Ishikawa (cell line): ENCODE measurements at regions not wholly inside any gene's neighbourhood (a gene's known extent, or its start where the extent isn't known, plus 50 kb on each side); places are given as distances from the start of the nearest gene placed in this dataset.

ENCODE experiments used
- CEBPB ChIP-seq: IDR thresholded peaks from 2 replicates; pipeline ENCODE4 v1.6.1; 2012
- CREB1 ChIP-seq: IDR thresholded peaks from 2 replicates; pipeline ENCODE4 v1.6.1; 2012; ENCODE audit warnings: low read depth
- EGR1 ChIP-seq: IDR thresholded peaks from 2 replicates; pipeline ENCODE4 v1.6.1; 2012
- EP300 ChIP-seq: IDR thresholded peaks from 2 replicates; pipeline ENCODE4 v1.6.1; 2012; ENCODE audit warnings: borderline replicate concordance
- FOXM1 ChIP-seq: IDR thresholded peaks from 2 replicates; pipeline ENCODE4 v1.6.1; 2012; ENCODE audit warnings: low read depth, borderline replicate concordance
- NFIC ChIP-seq: IDR thresholded peaks from 2 replicates; pipeline ENCODE4 v1.6.1; 2012
- RAD21 ChIP-seq: IDR thresholded peaks from 2 replicates; pipeline ENCODE4 v1.6.1; 2012; ENCODE audit warnings: low read depth
- TAF1 ChIP-seq: IDR thresholded peaks from 2 replicates; pipeline ENCODE4 v1.6.1; 2012; ENCODE audit warnings: low read depth, mild to moderate bottlenecking
- TCF12 ChIP-seq: IDR thresholded peaks from 2 replicates; pipeline ENCODE4 v1.6.1; 2012; ENCODE audit warnings: low read depth
- TEAD4 ChIP-seq: IDR thresholded peaks from 2 replicates; pipeline ENCODE4 v1.6.1; 2012
- USF1 ChIP-seq: IDR thresholded peaks from 2 replicates; pipeline ENCODE4 v1.6.1; 2012
- YY1 ChIP-seq: IDR thresholded peaks from 2 replicates; pipeline ENCODE4 v1.6.1; 2012; ENCODE audit warnings: low read depth
- ZBTB7A ChIP-seq: IDR thresholded peaks from 2 replicates; pipeline ENCODE4 v1.6.1; 2012; ENCODE audit warnings: low read depth
- TF ChIP-seq, protein P1 (sequence below): IDR thresholded peaks from 2 replicates; pipeline ENCODE4 v1.6.1; 2012; ENCODE audit warnings: low read depth, mild to moderate bottlenecking
- TF ChIP-seq, protein P2 (sequence below): IDR thresholded peaks from 2 replicates; pipeline ENCODE4 v1.6.1; 2012

DNA sequence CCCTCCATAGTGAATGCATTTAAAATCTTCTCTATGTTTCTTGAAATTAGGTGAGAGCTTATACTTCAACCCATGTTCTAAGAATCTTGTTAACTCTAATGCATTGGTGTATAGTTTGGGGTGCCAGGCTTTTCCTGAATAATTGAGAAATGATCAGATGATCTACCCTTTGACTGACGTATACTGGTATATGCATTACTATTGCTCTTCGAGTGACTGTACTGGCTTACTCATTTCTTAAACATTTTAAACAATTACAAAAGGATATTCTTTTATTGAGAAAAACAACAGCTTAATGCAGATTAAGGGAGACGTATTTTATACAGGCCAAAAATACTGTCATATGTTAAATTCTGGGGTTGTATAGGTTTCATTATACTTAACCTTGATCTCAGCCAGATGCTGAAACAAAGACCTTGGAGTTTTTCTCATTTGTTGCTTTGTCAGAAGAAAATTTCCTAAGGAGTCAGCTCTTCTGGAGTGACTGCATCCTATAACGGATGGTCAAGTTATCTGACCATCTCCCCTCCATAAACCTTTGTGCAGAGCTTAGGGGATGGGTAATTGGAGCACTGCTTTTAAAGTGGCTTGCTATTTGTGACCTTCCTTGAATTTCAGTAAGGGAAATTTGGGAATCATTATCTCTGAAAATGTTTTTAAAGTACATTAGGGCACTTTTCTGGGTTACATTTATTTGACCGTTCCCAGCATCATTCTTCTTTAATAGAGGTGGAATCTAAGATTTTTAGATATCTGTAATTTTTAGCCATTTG is 507.6 kb downstream of the PCNX1 start:
- no peak for TF ChIP-seq ZBTB7A
- TF ChIP-seq CREB1, result no peak
- TF ChIP-seq, protein P1, sequence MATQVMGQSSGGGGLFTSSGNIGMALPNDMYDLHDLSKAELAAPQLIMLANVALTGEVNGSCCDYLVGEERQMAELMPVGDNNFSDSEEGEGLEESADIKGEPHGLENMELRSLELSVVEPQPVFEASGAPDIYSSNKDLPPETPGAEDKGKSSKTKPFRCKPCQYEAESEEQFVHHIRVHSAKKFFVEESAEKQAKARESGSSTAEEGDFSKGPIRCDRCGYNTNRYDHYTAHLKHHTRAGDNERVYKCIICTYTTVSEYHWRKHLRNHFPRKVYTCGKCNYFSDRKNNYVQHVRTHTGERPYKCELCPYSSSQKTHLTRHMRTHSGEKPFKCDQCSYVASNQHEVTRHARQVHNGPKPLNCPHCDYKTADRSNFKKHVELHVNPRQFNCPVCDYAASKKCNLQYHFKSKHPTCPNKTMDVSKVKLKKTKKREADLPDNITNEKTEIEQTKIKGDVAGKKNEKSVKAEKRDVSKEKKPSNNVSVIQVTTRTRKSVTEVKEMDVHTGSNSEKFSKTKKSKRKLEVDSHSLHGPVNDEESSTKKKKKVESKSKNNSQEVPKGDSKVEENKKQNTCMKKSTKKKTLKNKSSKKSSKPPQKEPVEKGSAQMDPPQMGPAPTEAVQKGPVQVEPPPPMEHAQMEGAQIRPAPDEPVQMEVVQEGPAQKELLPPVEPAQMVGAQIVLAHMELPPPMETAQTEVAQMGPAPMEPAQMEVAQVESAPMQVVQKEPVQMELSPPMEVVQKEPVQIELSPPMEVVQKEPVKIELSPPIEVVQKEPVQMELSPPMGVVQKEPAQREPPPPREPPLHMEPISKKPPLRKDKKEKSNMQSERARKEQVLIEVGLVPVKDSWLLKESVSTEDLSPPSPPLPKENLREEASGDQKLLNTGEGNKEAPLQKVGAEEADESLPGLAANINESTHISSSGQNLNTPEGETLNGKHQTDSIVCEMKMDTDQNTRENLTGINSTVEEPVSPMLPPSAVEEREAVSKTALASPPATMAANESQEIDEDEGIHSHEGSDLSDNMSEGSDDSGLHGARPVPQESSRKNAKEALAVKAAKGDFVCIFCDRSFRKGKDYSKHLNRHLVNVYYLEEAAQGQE, result no peak
- no peak for TF ChIP-seq EP300
- TF ChIP-seq TAF1, result no peak
- no peak for TF ChIP-seq USF1
- no peak for TF ChIP-seq TEAD4
- TF ChIP-seq TCF12, result no peak
- TF ChIP-seq EGR1, result no peak
- TF ChIP-seq YY1, result no peak
- TF ChIP-seq, protein P2, sequence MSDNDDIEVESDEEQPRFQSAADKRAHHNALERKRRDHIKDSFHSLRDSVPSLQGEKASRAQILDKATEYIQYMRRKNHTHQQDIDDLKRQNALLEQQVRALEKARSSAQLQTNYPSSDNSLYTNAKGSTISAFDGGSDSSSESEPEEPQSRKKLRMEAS, result no peak
- no peak for TF ChIP-seq NFIC

DNA sequence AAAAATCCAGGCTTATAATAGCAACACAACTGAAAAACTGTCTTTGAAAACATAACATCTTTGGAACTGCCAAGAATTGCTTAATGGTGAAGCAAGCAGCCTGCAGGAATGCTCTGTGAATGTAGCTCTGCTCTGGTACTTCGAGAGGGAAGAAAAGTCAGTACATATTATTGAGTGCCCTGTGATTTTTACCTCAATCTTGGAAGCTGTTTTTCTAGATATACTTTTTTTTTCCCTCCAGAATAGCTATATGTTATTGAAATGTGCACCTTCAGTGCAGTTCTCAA is 508.1 kb downstream of the PCNX1 start:
- no peak for TF ChIP-seq EP300
- TF ChIP-seq EGR1, result no peak
- TF ChIP-seq FOXM1, result no peak
- TF ChIP-seq ZBTB7A, result no peak
- no peak for TF ChIP-seq TAF1
- no peak for TF ChIP-seq TEAD4
- TF ChIP-seq RAD21, result no peak
- TF ChIP-seq, protein P2, result no peak
- no peak for TF ChIP-seq TCF12
- TF ChIP-seq, protein P1, result no peak
- TF ChIP-seq YY1, result no peak
- TF ChIP-seq CREB1, result no peak
- no peak for TF ChIP-seq USF1
- TF ChIP-seq NFIC, result no peak

GRCh38 chr14:71416392-71416791 is 509.1 kb downstream of the PCNX1 start:
- TF ChIP-seq EGR1 (no peak), CEBPB (no peak), FOXM1 (no peak), NFIC (no peak), YY1 (no peak)

GRCh38 chr14:71418532-71419245 is 511.4 kb downstream of the PCNX1 start:
- TF ChIP-seq RAD21 (no peak), TCF12 (no peak), FOXM1 (no peak), CEBPB (no peak), NFIC (no peak), EP300 (no peak), USF1 (no peak), YY1 (no peak)
- TF ChIP-seq, protein P2, result no peak

- TF ChIP-seq USF1 (no peak), ZBTB7A (no peak), TAF1 (no peak), NFIC (no peak), TEAD4 (no peak), CEBPB (no peak), EGR1 (no peak)
- TF ChIP-seq, protein P1, result no peak
Measured at GRCh38 chr14:71423481-71423880, 508.7 kb upstream of the RGS6 start.
